HepG2 (cell line): ENCODE measurements at regions not wholly inside any gene's neighbourhood (a gene's known extent, or its start where the extent isn't known, plus 50 kb on each side); places are given as distances from the start of the nearest gene placed in this dataset.

ENCODE experiments used
- ATAC-seq: fragments of 200-7000 bp; cut with Tn5 transposase; 3 replicates; pipeline ENCODE4 v1.9.1; 2020; ENCODE audit warnings: mild to moderate bottlenecking, moderate library complexity
- BruUV-seq: library from RNA; stranded (reverse); fragments of 400-500 nt; replicated peaks from 2 replicates; lab custom pipeline; 2021; lab: Mats Ljungman, UMichigan
- CTCF ChIA-PET: fragments of 300-600 bp; formaldehyde crosslinking; extraction: SDS; loops from one replicate; lab custom pipeline; 2021; ENCODE audit warnings: low total read pairs, inconsistent platforms, low intra/inter-chr PET ratio; lab: Yijun Ruan, JAX
- POLR2A ChIA-PET: fragments of 350-600 bp; sonication (Branson Sonifier 250); formaldehyde crosslinking; loops from one replicate; lab custom pipeline; 2020; ENCODE audit warnings: antibody characterized with exemption, inconsistent platforms; lab: Yijun Ruan, JAX
- DNase-seq: peaks from one replicate; pipeline ENCODE4 v3.0.0-alpha.2; 2015; ENCODE audit warnings: low spot score
- FAIRE-seq: peaks from 3 replicates; lab custom pipeline; 2011; peaks lifted over from hg19 to GRCh38; lab: Jason Lieb, UNC
- H2AFZ ChIP-seq: one replicate; pipeline ENCODE4 v1.6.1; 2011; ENCODE audit warnings: low read length, inconsistent platforms
- H3K27ac ChIP-seq: fragments of 300-600 bp; 3 replicates; pipeline ENCODE4 v1.8.0; 2011; ENCODE audit warnings: mixed run types, mild to moderate bottlenecking, mixed read lengths, low read length, inconsistent platforms; ENCODE audit not compliant: insufficient read depth; ENCODE audit errors: extremely low read length
- H3K27me3 ChIP-seq, 2 experiments: fragments of 200-600 bp in 1 of 2; 2 replicates in 1 of 2; 3 replicates in 1 of 2; pipeline versions ENCODE4 v1.6.0 to v1.8.0; 2011; ENCODE audit warnings: low read length in 2 of 2, mild to moderate bottlenecking in 2 of 2, moderate library complexity in 2 of 2, inconsistent platforms in 1 of 2; ENCODE audit not compliant: insufficient read depth in 2 of 2, control insufficient read depth in 1 of 2
- H3K36me3 ChIP-seq, 2 experiments: fragments of 200-600 bp in 1 of 2; replicated peaks in 1 of 2; 2 replicates in 1 of 2; 3 replicates in 1 of 2; pipeline versions ENCODE4 v1.5.1 to v1.8.0; 2011; ENCODE audit warnings: low read length in 2 of 2, inconsistent platforms in 1 of 2; ENCODE audit not compliant: insufficient read depth in 2 of 2, control insufficient read depth in 1 of 2
- H3K4me1 ChIP-seq: 2 replicates; pipeline ENCODE4 v1.5.1; 2012; ENCODE audit warnings: low read length, inconsistent platforms; ENCODE audit not compliant: insufficient read depth
- H3K4me2 ChIP-seq: 2 replicates; pipeline ENCODE4 v1.6.0; 2011; ENCODE audit warnings: low read depth, low read length, inconsistent platforms
- H3K4me3 ChIP-seq, 3 experiments: fragments of 200-600 bp in 1 of 3; sonication (generic), shearing (Covaris generic) in 1 of 3; replicated peaks in 1 of 3; 2 replicates each; pipeline ENCODE4 v1.5.1; 2011 to 2016; ENCODE audit warnings: low read length in 3 of 3, inconsistent platforms in 2 of 3, low read depth in 2 of 3, mild to moderate bottlenecking in 2 of 3, control low read depth in 1 of 3, mixed read lengths in 1 of 3; ENCODE audit not compliant: insufficient read depth in 1 of 3
- H3K79me2 ChIP-seq: one replicate; pipeline ENCODE4 v1.6.1; 2011; ENCODE audit warnings: low read length, inconsistent platforms; ENCODE audit not compliant: insufficient read depth
- H3K9ac ChIP-seq: 2 replicates; pipeline ENCODE4 v1.6.0; 2011; ENCODE audit warnings: mild to moderate bottlenecking, low read depth, low read length, inconsistent platforms; ENCODE audit not compliant: insufficient read depth
- H3K9me3 ChIP-seq: 2 replicates; pipeline ENCODE4 v1.5.1; 2012; ENCODE audit warnings: mild to moderate bottlenecking, low read length
- H4K20me1 ChIP-seq: 2 replicates; pipeline ENCODE4 v1.6.0; 2011; ENCODE audit warnings: inconsistent platforms, mild to moderate bottlenecking, low read length, moderate library complexity; ENCODE audit not compliant: insufficient read depth
- GATA4 ChIP-seq: sonication (generic); IDR thresholded peaks from 2 replicates; pipeline ENCODE4 v1.6.1; 2016; ENCODE audit warnings: antibody characterized with exemption, low read depth, borderline replicate concordance
- HOXA7 ChIP-seq: sonication (generic); formaldehyde crosslinking; IDR thresholded peaks from 2 replicates; pipeline ENCODE4 v1.8.1; 2022; ENCODE audit warnings: mild to moderate bottlenecking, missing genetic modification reagents, moderate library complexity
- KDM2A ChIP-seq: sonication (generic); formaldehyde crosslinking; IDR thresholded peaks from 2 replicates; pipeline ENCODE4 v1.4.0; 2020; ENCODE audit warnings: low read depth, missing genetic modification reagents, borderline replicate concordance
- NCOA1 ChIP-seq: sonication (generic); formaldehyde crosslinking; IDR thresholded peaks from 2 replicates; pipeline ENCODE4 v1.9.0; 2021; ENCODE audit warnings: missing genetic modification reagents
- ONECUT2 ChIP-seq: sonication (generic); formaldehyde crosslinking; IDR thresholded peaks from 2 replicates; pipeline ENCODE4 v1.4.0; 2020; ENCODE audit warnings: missing genetic modification reagents
- SNAI1 ChIP-seq: sonication (generic); formaldehyde crosslinking; IDR thresholded peaks from 2 replicates; pipeline ENCODE4 v1.5.0; 2020; ENCODE audit warnings: mild to moderate bottlenecking, missing genetic modification reagents, borderline replicate concordance
- SPEN ChIP-seq: sonication (generic); formaldehyde crosslinking; IDR thresholded peaks from 2 replicates; pipeline ENCODE4 v1.5.1; 2020; ENCODE audit warnings: low read depth, mild to moderate bottlenecking, missing genetic modification reagents
- ZBTB33 ChIP-seq: sonication (generic); formaldehyde crosslinking; IDR thresholded peaks from 2 replicates; pipeline ENCODE4 v1.4.0; 2020; ENCODE audit warnings: missing genetic modification reagents
- ZFP1 ChIP-seq: IDR thresholded peaks from 2 replicates; pipeline ENCODE4 v1.6.1; 2016
- ZNF264 ChIP-seq: sonication (generic); formaldehyde crosslinking; IDR thresholded peaks from 2 replicates; pipeline ENCODE4 v1.4.0; 2020; ENCODE audit warnings: missing genetic modification reagents
- ZNF468 ChIP-seq: sonication (generic); formaldehyde crosslinking; IDR thresholded peaks from 2 replicates; pipeline ENCODE4 v1.8.0; 2022; ENCODE audit warnings: mild to moderate bottlenecking, moderate library complexity, missing genetic modification reagents
- ZNF569 ChIP-seq: sonication (generic); formaldehyde crosslinking; IDR thresholded peaks from 2 replicates; pipeline ENCODE4 v1.5.0; 2020; ENCODE audit warnings: mild to moderate bottlenecking, missing genetic modification reagents, moderate library complexity, borderline replicate concordance
- ZNF615 ChIP-seq: sonication (generic); formaldehyde crosslinking; IDR thresholded peaks from 2 replicates; pipeline ENCODE4 v1.5.0; 2020; ENCODE audit warnings: mild to moderate bottlenecking, missing genetic modification reagents, borderline replicate concordance
- in situ Hi-C: cut with HindIII; loops from 2 replicates; pipeline ENCODE4 v1.10.0; 2017; ENCODE audit warnings: low pct_unique_long_range_greater_than_20kb; ENCODE audit not compliant: extremely low pct_ligation_motif_present
- intact Hi-C: fragments of 100-400 bp; cut with micrococcal nuclease; formaldehyde crosslinking; loops from one replicate; pipeline ENCODE4 v1.10.0; 2022; ENCODE audit not compliant: unreplicated experiment
- TF ChIP-seq, protein P1 (sequence below): sonication (generic); formaldehyde crosslinking; IDR thresholded peaks from 2 replicates; pipeline ENCODE4 v1.5.1; 2020; ENCODE audit warnings: missing genetic modification reagents, mild to moderate bottlenecking, borderline replicate concordance
- TF ChIP-seq, protein P2 (sequence below): sonication (generic); formaldehyde crosslinking; IDR thresholded peaks from 2 replicates; pipeline ENCODE4 v1.4.0; 2020; ENCODE audit warnings: missing genetic modification reagents, mild to moderate bottlenecking, borderline replicate concordance
- TF ChIP-seq, protein P3 (sequence below): sonication (generic); formaldehyde crosslinking; IDR thresholded peaks from 2 replicates; pipeline ENCODE4 v1.4.0; 2020; ENCODE audit warnings: missing genetic modification reagents; ENCODE audit errors: not compliant biosample characterization
- TF ChIP-seq, protein P4 (sequence below): sonication (generic); formaldehyde crosslinking; IDR thresholded peaks from 2 replicates; pipeline ENCODE4 v1.5.0; 2020; ENCODE audit warnings: mild to moderate bottlenecking, missing genetic modification reagents, borderline replicate concordance

- no peak for ATAC-seq
- in situ Hi-C loops (no loop called here), intact Hi-C loops (no loop called here)
- Histone ChIP-seq H3K9me3 (no peaks in the 10 kb centered on the region; the same call in 1 of the 2 replicates), H3K27me3 (no peaks in the 10 kb centered on the region; a peak in 4 of 5 replicates), H3K27ac (no peak overlapping the region), H3K79me2 (no peaks in the 10 kb centered on the region), H4K20me1 (no peaks in the 10 kb centered on the region), H3K36me3 (no peaks in the 10 kb centered on the region), H3K4me3 (no peak overlapping the region), H3K4me2 (no peak overlapping the region), H3K4me1 (no peaks in the 10 kb centered on the region), H2AFZ (no peak overlapping the region), H3K9ac (no peak overlapping the region)
- DNase-seq: no peak
- BruUV-seq: no TSS peak
- CTCF ChIA-PET: no interaction called here
- POLR2A ChIA-PET: no interaction called here
- no peak for FAIRE-seq
- TF ChIP-seq ONECUT2 (no peak), ZNF569 (CRISPR knock-in tag) (no peak), GATA4 (no peak), SNAI1 (CRISPR knock-in tag) (no peak), HOXA7 (CRISPR knock-in tag) (no peak), ZNF468 (CRISPR knock-in tag) (no peak), ZFP1 (CRISPR knock-in tag) (no peak), ZNF264 (CRISPR knock-in tag) (no peak), SPEN (no peak), ZNF615 (CRISPR knock-in tag) (no peak), ZBTB33 (CRISPR knock-in tag) (no peak), KDM2A (CRISPR knock-in tag) (no peak), NCOA1 (no peak)
- TF ChIP-seq, protein P1, sequence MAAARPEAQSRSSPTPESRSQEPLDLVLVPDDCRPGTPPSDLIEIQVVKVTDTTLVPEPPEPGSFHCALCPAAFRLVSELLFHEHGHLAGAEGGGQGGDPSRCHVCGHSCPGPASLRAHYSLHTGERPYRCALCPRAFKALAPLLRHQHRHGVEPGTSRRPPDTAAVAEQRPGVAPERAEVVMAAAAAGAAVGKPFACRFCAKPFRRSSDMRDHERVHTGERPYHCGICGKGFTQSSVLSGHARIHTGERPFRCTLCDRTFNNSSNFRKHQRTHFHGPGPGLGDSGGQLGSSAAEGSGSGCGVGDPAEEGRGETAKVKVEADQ (CRISPR knock-in tag): no peak
- TF ChIP-seq, protein P2, sequence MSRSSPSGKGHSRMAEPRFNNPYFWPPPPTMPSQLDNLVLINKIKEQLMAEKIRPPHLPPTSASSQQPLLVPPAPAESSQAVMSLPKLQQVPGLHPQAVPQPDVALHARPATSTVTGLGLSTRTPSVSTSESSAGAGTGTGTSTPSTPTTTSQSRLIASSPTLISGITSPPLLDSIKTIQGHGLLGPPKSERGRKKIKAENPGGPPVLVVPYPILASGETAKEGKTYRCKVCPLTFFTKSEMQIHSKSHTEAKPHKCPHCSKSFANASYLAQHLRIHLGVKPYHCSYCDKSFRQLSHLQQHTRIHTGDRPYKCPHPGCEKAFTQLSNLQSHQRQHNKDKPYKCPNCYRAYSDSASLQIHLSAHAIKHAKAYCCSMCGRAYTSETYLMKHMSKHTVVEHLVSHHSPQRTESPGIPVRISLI (CRISPR knock-in tag): no peak
- TF ChIP-seq, protein P3, sequence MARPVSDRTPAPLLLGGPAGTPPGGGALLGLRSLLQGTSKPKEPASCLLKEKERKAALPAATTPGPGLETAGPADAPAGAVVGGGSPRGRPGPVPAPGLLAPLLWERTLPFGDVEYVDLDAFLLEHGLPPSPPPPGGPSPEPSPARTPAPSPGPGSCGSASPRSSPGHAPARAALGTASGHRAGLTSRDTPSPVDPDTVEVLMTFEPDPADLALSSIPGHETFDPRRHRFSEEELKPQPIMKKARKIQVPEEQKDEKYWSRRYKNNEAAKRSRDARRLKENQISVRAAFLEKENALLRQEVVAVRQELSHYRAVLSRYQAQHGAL (CRISPR knock-in tag): no peak
- TF ChIP-seq, protein P4, sequence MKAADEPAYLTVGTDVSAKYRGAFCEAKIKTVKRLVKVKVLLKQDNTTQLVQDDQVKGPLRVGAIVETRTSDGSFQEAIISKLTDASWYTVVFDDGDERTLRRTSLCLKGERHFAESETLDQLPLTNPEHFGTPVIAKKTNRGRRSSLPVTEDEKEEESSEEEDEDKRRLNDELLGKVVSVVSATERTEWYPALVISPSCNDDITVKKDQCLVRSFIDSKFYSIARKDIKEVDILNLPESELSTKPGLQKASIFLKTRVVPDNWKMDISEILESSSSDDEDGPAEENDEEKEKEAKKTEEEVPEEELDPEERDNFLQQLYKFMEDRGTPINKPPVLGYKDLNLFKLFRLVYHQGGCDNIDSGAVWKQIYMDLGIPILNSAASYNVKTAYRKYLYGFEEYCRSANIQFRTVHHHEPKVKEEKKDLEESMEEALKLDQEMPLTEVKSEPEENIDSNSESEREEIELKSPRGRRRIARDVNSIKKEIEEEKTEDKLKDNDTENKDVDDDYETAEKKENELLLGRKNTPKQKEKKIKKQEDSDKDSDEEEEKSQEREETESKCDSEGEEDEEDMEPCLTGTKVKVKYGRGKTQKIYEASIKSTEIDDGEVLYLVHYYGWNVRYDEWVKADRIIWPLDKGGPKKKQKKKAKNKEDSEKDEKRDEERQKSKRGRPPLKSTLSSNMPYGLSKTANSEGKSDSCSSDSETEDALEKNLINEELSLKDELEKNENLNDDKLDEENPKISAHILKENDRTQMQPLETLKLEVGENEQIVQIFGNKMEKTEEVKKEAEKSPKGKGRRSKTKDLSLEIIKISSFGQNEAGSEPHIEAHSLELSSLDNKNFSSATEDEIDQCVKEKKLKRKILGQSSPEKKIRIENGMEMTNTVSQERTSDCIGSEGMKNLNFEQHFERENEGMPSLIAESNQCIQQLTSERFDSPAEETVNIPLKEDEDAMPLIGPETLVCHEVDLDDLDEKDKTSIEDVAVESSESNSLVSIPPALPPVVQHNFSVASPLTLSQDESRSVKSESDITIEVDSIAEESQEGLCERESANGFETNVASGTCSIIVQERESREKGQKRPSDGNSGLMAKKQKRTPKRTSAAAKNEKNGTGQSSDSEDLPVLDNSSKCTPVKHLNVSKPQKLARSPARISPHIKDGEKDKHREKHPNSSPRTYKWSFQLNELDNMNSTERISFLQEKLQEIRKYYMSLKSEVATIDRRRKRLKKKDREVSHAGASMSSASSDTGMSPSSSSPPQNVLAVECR (CRISPR knock-in tag): no peak
Measured at GRCh38 chr10:58943960-58944359, 232.5 kb upstream of the PHYHIPL start.
